GM18498 (cell line): ENCODE measurements at regions not wholly inside any gene's neighbourhood (a gene's known extent, or its start where the extent isn't known, plus 50 kb on each side); places are given as distances from the start of the nearest gene placed in this dataset.
A peak's percentile ranks its signal among the peaks of the same experiment; 100 is the strongest.

Source experiments
- ATAC-seq: cut with Tn5 transposase; IDR thresholded peaks from one replicate; pipeline ENCODE4 v1.9.1; 2021; ENCODE audit warnings: mild to moderate bottlenecking, moderate library complexity; ENCODE audit not compliant: unreplicated experiment

GRCh38 chr12:103093499-103094106 lies 136.1 kb downstream of the ASCL1 start:
- no peak for ATAC-seq

DNA sequence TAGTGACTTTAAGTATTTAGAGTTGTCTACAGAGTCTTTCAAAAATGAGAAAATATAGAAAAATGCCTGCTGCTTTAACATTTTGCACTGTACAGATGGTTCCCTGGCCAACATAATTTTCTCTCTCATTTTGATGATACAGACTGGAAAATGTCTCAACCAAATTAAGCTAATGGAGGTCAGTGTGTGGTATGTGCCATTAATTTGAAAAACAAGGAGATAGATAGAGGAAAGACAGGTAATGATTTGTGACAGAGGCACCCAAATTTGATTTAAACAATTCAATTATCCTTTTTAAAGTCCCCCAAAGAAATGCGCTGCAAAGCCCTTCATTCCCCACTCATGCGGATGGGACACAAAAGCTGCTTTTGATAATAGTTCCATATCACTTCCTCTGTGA lies 140.0 kb downstream of the ASCL1 start:
- no peak for ATAC-seq

GRCh38 chr12:103100257-103100831 lies 142.9 kb downstream of the ASCL1 start:
- ATAC-seq: no peak

DNA sequence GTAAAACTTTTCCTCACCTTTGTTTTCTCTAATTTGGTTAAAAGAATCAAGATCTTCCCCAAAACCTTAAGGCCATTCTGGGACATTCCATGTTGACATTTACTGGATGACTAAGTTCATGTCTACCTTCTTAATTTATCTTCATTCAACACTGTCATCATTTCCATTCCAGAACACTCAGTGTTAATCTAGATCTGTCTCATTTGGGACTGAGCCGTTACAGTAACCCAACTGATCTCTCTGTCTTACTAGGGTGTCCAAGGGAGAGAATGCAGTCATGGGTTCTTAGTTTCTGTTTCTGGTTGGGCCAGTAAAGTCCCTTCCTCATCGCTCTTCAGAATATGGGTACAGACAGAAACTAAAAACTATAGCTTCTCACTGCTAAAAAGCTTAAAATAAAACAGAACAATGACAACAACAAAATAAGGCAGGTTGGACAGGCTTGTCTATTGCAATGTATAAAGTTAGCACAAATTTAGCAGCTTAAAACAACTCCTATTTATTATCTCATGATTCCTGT lies 144.8 kb downstream of the ASCL1 start:
- peak; percentile 89 for ATAC-seq

DNA sequence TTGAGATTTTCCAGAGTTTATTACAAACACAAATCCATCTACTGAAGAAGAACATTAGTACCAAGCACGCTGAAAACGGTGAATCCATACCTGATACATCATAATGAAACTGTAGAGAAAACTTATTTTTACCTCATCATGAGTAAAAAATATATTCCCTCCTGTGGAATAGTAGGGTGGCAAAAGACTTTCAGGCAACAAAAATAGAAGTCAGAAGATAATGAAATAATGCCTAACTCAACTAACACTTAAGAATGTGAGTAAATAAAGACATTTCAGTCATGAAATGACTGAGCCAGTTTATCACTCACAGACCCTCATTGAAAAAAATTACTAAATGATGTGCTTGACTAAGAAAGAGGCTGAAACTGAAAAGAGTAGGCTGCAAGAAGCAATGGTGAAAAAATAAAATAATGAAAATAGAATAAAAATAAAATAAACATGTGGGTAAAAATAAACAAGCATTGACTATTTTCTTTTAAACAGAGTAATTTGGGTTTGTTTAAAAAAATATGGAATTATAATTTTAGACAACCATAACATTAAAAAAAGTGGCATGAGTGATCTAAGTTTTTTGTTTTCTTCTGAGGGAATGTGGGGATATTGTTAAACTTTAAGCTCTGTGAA lies 148.6 kb downstream of the ASCL1 start:
- peak; percentile 65 for ATAC-seq

GRCh38 chr12:103109861-103110260 lies 152.4 kb downstream of the ASCL1 start:
- ATAC-seq: no peak

- peak; percentile 99 for ATAC-seq
Observed at GRCh38 chr12:103114296-103115055, 157.0 kb downstream of the ASCL1 start.

DNA sequence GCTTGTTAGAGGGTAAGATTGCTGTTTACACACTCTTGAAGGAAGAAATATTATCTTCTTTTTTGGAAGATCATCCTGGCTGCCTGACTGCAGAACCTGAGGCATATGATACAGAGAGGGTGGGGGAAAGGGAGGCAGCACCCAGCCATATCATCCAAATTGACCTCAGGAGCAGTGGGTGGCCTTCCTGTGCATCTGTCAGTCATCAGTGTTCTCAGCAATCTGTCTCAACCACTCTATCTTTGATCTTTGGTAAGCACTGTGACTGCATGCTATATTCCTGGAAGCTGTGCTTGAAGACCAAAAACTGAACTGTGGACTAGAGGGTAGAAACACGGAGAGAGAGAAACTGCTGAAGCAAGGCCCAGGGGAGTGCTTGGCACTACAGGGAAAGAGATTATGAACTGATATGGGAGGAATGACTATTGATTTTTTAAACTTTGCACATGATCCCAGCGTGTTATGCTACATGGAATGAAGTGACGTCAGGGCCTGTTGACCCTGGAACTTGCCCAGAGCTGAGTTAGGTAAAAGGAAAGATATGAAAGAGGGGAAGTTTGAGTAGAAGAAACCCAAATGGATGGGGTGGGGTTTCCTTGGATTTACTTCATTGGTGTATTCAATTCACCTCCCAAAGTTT lies 171.5 kb downstream of the ASCL1 start:
- ATAC-seq: no peak

DNA sequence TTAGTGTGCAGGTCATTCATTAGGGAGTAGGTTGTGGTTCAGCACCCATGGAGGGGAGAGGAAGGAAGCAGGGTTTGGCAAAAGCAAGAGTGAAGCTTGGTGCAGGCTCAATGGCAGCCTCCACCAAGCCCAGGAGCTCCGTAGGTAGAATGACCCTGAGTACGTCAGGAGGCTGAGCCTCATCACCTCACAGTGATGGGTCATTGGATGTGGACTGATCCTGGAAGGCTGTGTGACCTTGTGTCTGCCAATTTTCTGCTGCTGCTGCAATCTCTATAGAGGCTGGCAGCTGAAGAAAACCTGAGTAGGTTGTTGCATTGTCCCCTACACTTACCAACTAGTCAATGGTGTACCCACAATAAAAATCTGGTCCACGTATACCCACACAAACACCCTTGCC lies 173.1 kb downstream of the ASCL1 start:
- ATAC-seq: no peak

DNA sequence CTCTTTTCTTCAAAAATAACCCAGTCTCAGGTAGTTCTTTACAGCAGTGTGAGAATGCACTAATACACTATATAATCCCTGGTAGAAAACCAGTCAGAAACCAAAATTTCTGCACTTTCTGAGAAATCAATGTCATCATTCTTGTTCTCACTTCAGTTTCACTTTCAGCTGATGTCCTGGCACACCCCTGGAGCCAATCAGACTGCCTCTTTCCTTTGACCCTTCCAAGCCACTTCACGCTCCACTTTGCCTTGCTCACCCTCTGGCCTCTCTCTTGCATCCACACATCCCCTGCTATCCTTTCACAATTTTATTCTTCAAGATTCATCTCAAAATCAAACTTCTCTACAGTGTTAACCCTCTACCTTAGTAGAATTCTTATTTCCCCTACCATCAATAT lies 181.1 kb downstream of the ASCL1 start:
- no peak for ATAC-seq

- no peak for ATAC-seq
Observed at GRCh38 chr12:103139876-103140275, 182.4 kb downstream of the ASCL1 start.

GRCh38 chr12:103140286-103140685 lies 182.8 kb downstream of the ASCL1 start:
- ATAC-seq: no peak

DNA sequence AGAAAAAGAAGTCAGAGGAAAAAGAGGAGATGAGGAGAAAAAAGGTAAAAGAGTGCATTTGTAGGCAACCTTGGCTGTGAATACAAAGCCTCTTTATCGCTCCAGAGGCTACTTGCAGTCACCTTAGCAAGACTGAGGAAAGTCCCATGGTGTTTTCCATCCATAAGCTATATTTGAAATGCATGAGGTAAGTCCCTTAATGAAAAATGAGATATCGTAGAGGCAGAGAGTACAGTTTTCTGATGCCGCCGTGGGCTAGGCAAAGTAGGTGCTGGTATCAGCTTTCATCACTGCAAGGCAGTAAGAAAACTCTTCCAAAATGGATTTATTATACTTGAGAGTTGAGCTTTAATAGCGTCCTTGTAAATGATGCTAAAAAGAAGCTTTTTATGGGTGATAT lies 186.8 kb downstream of the ASCL1 start:
- no peak for ATAC-seq

GRCh38 chr12:103160622-103161021 lies 203.1 kb downstream of the ASCL1 start:
- ATAC-seq: no peak

GRCh38 chr12:103161582-103162362 lies 204.3 kb downstream of the ASCL1 start:
- ATAC-seq: no peak

DNA sequence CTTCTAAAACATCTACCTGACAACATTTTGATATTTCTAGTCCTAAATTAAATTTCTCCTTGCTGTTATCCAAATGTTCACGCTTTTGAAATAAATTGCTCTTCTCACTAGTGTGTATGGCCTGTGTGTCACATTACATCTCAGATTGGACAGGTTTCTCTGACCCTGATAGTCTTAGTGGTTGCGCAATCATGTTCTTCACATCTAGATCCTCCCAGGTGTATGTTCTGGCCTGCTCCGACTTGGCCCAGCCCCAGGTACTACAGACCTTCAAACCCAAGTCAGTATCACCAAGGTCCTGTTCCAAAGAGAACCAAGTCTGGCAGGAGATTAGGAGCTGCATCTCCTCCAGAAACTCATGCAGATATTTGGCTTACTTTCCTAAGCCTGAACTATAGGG lies 209.5 kb downstream of the ASCL1 start:
- no peak for ATAC-seq

- ATAC-seq: no peak
Observed at GRCh38 chr12:103172447-103173112, 215.1 kb downstream of the ASCL1 start.

GRCh38 chr12:103175625-103176024 lies 218.2 kb downstream of the ASCL1 start:
- ATAC-seq: no peak

GRCh38 chr12:103177639-103178255 lies 220.3 kb downstream of the ASCL1 start:
- ATAC-seq: no peak
